ENCODE measurements at regions not wholly inside any gene's neighbourhood (a gene's known extent, or its start where the extent isn't known, plus 50 kb on each side); places are given as distances from the start of the nearest gene placed in this dataset.

GRCh38 chr1:157438146-157438545 lies 114.2 kb downstream of the FCRL5 start:
- TF ChIP-seq ZNF274 (IDR thresholded peaks at IDR 0.05; ENCODE audit: low read depth, low read length) (no peak), POLR2AphosphoS5 (IDR thresholded peaks at IDR 0.05; ENCODE audit: low read depth, low read length) (no peak), SP1 (IDR thresholded peaks at IDR 0.05; ENCODE audit: low read depth) (no peak), POLR2A (IDR thresholded peaks at IDR 0.05; ENCODE audit: borderline replicate concordance, extremely low read depth, insufficient read depth, insufficient read length) (no peak), EZH2phosphoT487 (IDR thresholded peaks at IDR 0.05; ENCODE audit: borderline replicate concordance) (no peak), EZH2 (IDR thresholded peaks at IDR 0.05) (no peak), REST (IDR thresholded peaks at IDR 0.05; ENCODE audit: low read depth) (no peak)
- TF ChIP-seq, protein P1, sequence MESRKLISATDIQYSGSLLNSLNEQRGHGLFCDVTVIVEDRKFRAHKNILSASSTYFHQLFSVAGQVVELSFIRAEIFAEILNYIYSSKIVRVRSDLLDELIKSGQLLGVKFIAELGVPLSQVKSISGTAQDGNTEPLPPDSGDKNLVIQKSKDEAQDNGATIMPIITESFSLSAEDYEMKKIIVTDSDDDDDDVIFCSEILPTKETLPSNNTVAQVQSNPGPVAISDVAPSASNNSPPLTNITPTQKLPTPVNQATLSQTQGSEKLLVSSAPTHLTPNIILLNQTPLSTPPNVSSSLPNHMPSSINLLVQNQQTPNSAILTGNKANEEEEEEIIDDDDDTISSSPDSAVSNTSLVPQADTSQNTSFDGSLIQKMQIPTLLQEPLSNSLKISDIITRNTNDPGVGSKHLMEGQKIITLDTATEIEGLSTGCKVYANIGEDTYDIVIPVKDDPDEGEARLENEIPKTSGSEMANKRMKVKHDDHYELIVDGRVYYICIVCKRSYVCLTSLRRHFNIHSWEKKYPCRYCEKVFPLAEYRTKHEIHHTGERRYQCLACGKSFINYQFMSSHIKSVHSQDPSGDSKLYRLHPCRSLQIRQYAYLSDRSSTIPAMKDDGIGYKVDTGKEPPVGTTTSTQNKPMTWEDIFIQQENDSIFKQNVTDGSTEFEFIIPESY (IDR thresholded peaks at IDR 0.05; ENCODE audit: extremely low read depth, insufficient replicate concordance, low read length), result no peak
- TF ChIP-seq, protein P2, sequence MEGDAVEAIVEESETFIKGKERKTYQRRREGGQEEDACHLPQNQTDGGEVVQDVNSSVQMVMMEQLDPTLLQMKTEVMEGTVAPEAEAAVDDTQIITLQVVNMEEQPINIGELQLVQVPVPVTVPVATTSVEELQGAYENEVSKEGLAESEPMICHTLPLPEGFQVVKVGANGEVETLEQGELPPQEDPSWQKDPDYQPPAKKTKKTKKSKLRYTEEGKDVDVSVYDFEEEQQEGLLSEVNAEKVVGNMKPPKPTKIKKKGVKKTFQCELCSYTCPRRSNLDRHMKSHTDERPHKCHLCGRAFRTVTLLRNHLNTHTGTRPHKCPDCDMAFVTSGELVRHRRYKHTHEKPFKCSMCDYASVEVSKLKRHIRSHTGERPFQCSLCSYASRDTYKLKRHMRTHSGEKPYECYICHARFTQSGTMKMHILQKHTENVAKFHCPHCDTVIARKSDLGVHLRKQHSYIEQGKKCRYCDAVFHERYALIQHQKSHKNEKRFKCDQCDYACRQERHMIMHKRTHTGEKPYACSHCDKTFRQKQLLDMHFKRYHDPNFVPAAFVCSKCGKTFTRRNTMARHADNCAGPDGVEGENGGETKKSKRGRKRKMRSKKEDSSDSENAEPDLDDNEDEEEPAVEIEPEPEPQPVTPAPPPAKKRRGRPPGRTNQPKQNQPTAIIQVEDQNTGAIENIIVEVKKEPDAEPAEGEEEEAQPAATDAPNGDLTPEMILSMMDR (IDR thresholded peaks at IDR 0.05 in 2 of 3, conservative IDR thresholded peaks at IDR 0.05 in 1 of 3; ENCODE audit: borderline replicate concordance in 1 of 3, insufficient read depth in 1 of 3, low read depth in 2 of 3, low read length in 2 of 3), result no peak
